Heart left ventricle (tissue), 13 donors: ENCODE measurements at regions not wholly inside any gene's neighbourhood (a gene's known extent, or its start where the extent isn't known, plus 50 kb on each side); places are given as distances from the start of the nearest gene placed in this dataset.

Experiments used
- CTCF ChIP-seq, 12 donors: fragments of 200-600 bp; sonication (generic) in 4 of 12; IDR thresholded peaks; one replicate each; pipeline versions ENCODE4 v1.5.0 to v1.8.0; 2018 to 2022; ENCODE audit warnings: antibody characterized with exemption in 12 of 12, mild to moderate bottlenecking in 5 of 12
- POLR2A ChIP-seq, 2 donors: fragments of 450-650 bp; IDR thresholded peaks; one replicate each; pipeline ENCODE4 v1.6.1; 2017; ENCODE audit warnings: antibody characterized with exemption in 2 of 2, mild to moderate bottlenecking in 2 of 2, moderate library complexity in 2 of 2
- donor health status: ischemic (EF 13 %, LVEDD 7.1; RV severe dilation, severe dysfunction).
- donor health status: DM: no; HTN: yes; CAD: no.
- donor health status: DM: no; HTN: no; CAD: no.
- donor health status: ischemic (EF 25% LVEDD 6.9; RV normal size, moderate dysfunction).
- donor health status: ischemic (EF 25% LVEDD 5.7; RV mildly dilated, moderate dysfunction).
- donor health status: ischemic (EF 35%, LVEDD 5.7; RV mildly dilated, moderate dysfunction).
- donor health status: nonischemic (EF 11% LVEDD 7.7; RV severe dilation, severe dysfunction).
- donor health status: DM: yes; HTN: yes; CAD: no.
- donor health status: PGD.
- donor health status: ischemic (EF 29% LVEDD 5.4; RV normal size, mild dysfunction).
- donor health status: nonischemic (EF 23%, LVEDD 6.1; RV moderate dilation, normal function).

- no peak for TF ChIP-seq POLR2A (IDR thresholded peaks at IDR 0.05)
- TF ChIP-seq CTCF (IDR thresholded peaks at IDR 0.05): no peak
These were observed 671.6 kb downstream of the FAT4 start for GRCh38 chr4:125986307-125986706.
